HFFc6 (cell line): ENCODE measurements at regions not wholly inside any gene's neighbourhood (a gene's known extent, or its start where the extent isn't known, plus 50 kb on each side); places are given as distances from the start of the nearest gene placed in this dataset.
A peak's percentile ranks its signal among the peaks of the same experiment; 100 is the strongest.
"Not testable (repeated sequence)": the region's sequence is repeated elsewhere in the genome, so short reads cannot be mapped to it uniquely, and the experiment has no call there.

Experiments
- DNase-seq: peaks from one replicate; pipeline ENCODE4 v3.0.0-alpha.2; 2018
- H3K27ac Mint-ChIP-seq: 2 replicates; pipeline ENCODE4 v1.8.0; 2020; ENCODE audit warnings: mild to moderate bottlenecking, mixed read lengths
- H3K27me3 Mint-ChIP-seq: 2 replicates; pipeline ENCODE4 v1.8.0; 2021; ENCODE audit warnings: mild to moderate bottlenecking, moderate library complexity, mixed read lengths; ENCODE audit not compliant: insufficient read depth
- H3K36me3 Mint-ChIP-seq: 2 replicates; pipeline ENCODE4 v1.8.0; 2021; ENCODE audit warnings: low read depth, mixed read lengths
- H3K4me1 Mint-ChIP-seq: 2 replicates; pipeline ENCODE4 v1.8.0; 2020; ENCODE audit warnings: low read depth, mixed read lengths
- H3K4me3 Mint-ChIP-seq: 2 replicates; pipeline ENCODE4 v1.8.0; 2020; ENCODE audit warnings: mild to moderate bottlenecking, moderate library complexity, mixed read lengths
- H3K9me3 Mint-ChIP-seq: 2 replicates; pipeline ENCODE4 v1.8.0; 2020; ENCODE audit warnings: mild to moderate bottlenecking, mixed read lengths
- CTCF ChIP-seq: fragments of 200-600 bp; sonication (generic); IDR thresholded peaks from 2 replicates; pipeline ENCODE4 v1.5.0; 2021; ENCODE audit warnings: antibody characterized with exemption, mild to moderate bottlenecking

- Mint-ChIP-seq H3K36me3 (no peaks in the 10 kb centered on the region), H3K4me1 (no peaks in the 10 kb centered on the region), H3K9me3 (peaks cover 5% of the 10 kb centered on the region; the same call in 1 of the 2 replicates), H3K27ac (no peak overlapping the region), H3K27me3 (no peaks in the 10 kb centered on the region), H3K4me3 (no peak overlapping the region)
- no peak for DNase-seq
- no peak for TF ChIP-seq CTCF
Observed at GRCh38 chr2:88396209-88396608, 56.3 kb downstream of the FOXI3 start.

- no peak for DNase-seq
- Mint-ChIP-seq H3K36me3 (no peaks in the 10 kb centered on the region), H3K4me3 (no peak overlapping the region), H3K4me1 (no peaks in the 10 kb centered on the region), H3K9me3 (peaks cover 10% of the 10 kb centered on the region; the same call in 1 of the 2 replicates), H3K27me3 (no peaks in the 10 kb centered on the region; the same call in 1 of the 2 replicates), H3K27ac (no peak overlapping the region)
- no peak for TF ChIP-seq CTCF
Observed at GRCh38 chr2:88377641-88377991, 74.9 kb downstream of the FOXI3 start.

- H3K4me3 Mint-ChIP-seq = no peak overlapping the region
Observed at GRCh38 chr2:88372042-88372441, 80.5 kb downstream of the FOXI3 start.

GRCh38 chr2:88365408-88365807, 87.1 kb downstream of the FOXI3 start:
- not testable (repeated sequence) for H3K27me3 Mint-ChIP-seq, H3K4me1 Mint-ChIP-seq, DNase-seq, H3K27ac Mint-ChIP-seq, H3K36me3 Mint-ChIP-seq, H3K9me3 Mint-ChIP-seq
- H3K4me3 Mint-ChIP-seq = peak overlapping the region; percentile 24; the same call in 1 of the 2 replicates

More at GRCh38 chr2:88372042-88372441, 80.5 kb downstream of the FOXI3 start:
- H3K27ac Mint-ChIP-seq = no peak overlapping the region
- H3K9me3 Mint-ChIP-seq = peaks cover 8% of the 10 kb centered on the region
- no peak for TF ChIP-seq CTCF
- no peak for DNase-seq
- H3K36me3 Mint-ChIP-seq = no peaks in the 10 kb centered on the region
- H3K27me3 Mint-ChIP-seq = peaks cover 3% of the 10 kb centered on the region; the same call in 1 of the 2 replicates
- H3K4me1 Mint-ChIP-seq = no peaks in the 10 kb centered on the region

GRCh38 chr2:88355486-88355885, 97.0 kb downstream of the FOXI3 start:
- DNase-seq = no peak
- H3K4me3 Mint-ChIP-seq = no peak overlapping the region
- no peaks in the 10 kb centered on the region for H3K9me3 Mint-ChIP-seq
- no peak overlapping the region for H3K27ac Mint-ChIP-seq
- no peak for TF ChIP-seq CTCF
- H3K4me1 Mint-ChIP-seq = no peaks in the 10 kb centered on the region
- H3K27me3 Mint-ChIP-seq = no peaks in the 10 kb centered on the region
- H3K36me3 Mint-ChIP-seq = no peaks in the 10 kb centered on the region

- H3K27me3 Mint-ChIP-seq = no peaks in the 10 kb centered on the region
- 0 out of 2 replicates have a peak, but pooled peaks have one; percentile 17 for TF ChIP-seq CTCF
- no peaks in the 10 kb centered on the region for H3K36me3 Mint-ChIP-seq
- no peaks in the 10 kb centered on the region for H3K4me1 Mint-ChIP-seq
- no peaks in the 10 kb centered on the region; the same call in 1 of the 2 replicates for H3K9me3 Mint-ChIP-seq
- no peak overlapping the region for H3K27ac Mint-ChIP-seq
- no peak overlapping the region for H3K4me3 Mint-ChIP-seq
- DNase-seq = no peak
Observed at GRCh38 chr2:88351249-88351601, 101.3 kb downstream of the FOXI3 start.
